HCT116 (cell line): ENCODE measurements at regions not wholly inside any gene's neighbourhood (a gene's known extent, or its start where the extent isn't known, plus 50 kb on each side); places are given as distances from the start of the nearest gene placed in this dataset.

Source experiments
- ATF3 ChIP-seq: IDR thresholded peaks from 2 replicates; pipeline ENCODE4 v1.6.1; 2012
- CTCF ChIP-seq, 3 experiments: fragments of 200-600 bp in 1 of 3; sonication (generic) in 1 of 3; IDR thresholded peaks in 2 of 3; conservative IDR thresholded peaks in 1 of 3; 2 replicates each; pipeline ENCODE4 v1.5.1; 2012 to 2017; ENCODE audit warnings: low read depth in 2 of 3, low read length in 2 of 3, antibody characterized with exemption in 1 of 3, borderline replicate concordance in 1 of 3, control low read depth in 1 of 3, mild to moderate bottlenecking in 1 of 3, mixed read lengths in 1 of 3, mixed run types in 1 of 3, moderate library complexity in 1 of 3; ENCODE audit not compliant: insufficient read depth in 1 of 3
- EGR1 ChIP-seq: IDR thresholded peaks from 2 replicates; pipeline ENCODE4 v1.6.1; 2012; ENCODE audit warnings: low read depth
- ELF1 ChIP-seq: IDR thresholded peaks from 2 replicates; pipeline ENCODE4 v1.6.1; 2012; ENCODE audit warnings: low read depth, borderline replicate concordance
- EZH2 ChIP-seq: fragments of 200-600 bp; sonication (generic); IDR thresholded peaks from 2 replicates; pipeline ENCODE4 v1.6.1; 2017; ENCODE audit warnings: antibody characterized with exemption, mixed run types
- EZH2phosphoT487 ChIP-seq: fragments of 200-600 bp; IDR thresholded peaks from 2 replicates; pipeline ENCODE4 v1.6.1; 2018; ENCODE audit warnings: antibody characterized with exemption, borderline replicate concordance
- JUND ChIP-seq: IDR thresholded peaks from 2 replicates; pipeline ENCODE4 v1.6.1; 2012
- MAX ChIP-seq: IDR thresholded peaks from 2 replicates; pipeline ENCODE4 v1.6.1; 2012
- POLR2A ChIP-seq: IDR thresholded peaks from 2 replicates; pipeline ENCODE4 v1.7.0; 2011; ENCODE audit warnings: borderline replicate concordance; ENCODE audit not compliant: insufficient read depth, insufficient read length; ENCODE audit errors: extremely low read depth
- POLR2AphosphoS5 ChIP-seq: IDR thresholded peaks from 2 replicates; pipeline ENCODE4 v1.6.1; 2011; ENCODE audit warnings: mild to moderate bottlenecking, low read depth, low read length, moderate library complexity
- REST ChIP-seq: IDR thresholded peaks from 2 replicates; pipeline ENCODE4 v1.6.1; 2012; ENCODE audit warnings: low read depth
- SP1 ChIP-seq: IDR thresholded peaks from 2 replicates; pipeline ENCODE4 v1.6.1; 2012; ENCODE audit warnings: low read depth
- TCF7L2 ChIP-seq: IDR thresholded peaks from 2 replicates; pipeline ENCODE4 v1.7.0; 2011; ENCODE audit warnings: borderline replicate concordance, inconsistent platforms; ENCODE audit not compliant: insufficient read depth, insufficient read length; ENCODE audit errors: extremely low read depth

GRCh38 chr2:161488131-161488699 lies 72.1 kb downstream of the TBR1 start:
- TF ChIP-seq POLR2AphosphoS5 (no peak), CTCF (IDR thresholded peaks at IDR 0.05 in 2 of 3, conservative IDR thresholded peaks at IDR 0.05 in 1 of 3; ENCODE audit: borderline replicate concordance in 1 of 3, insufficient read depth in 1 of 3, low read depth in 2 of 3, low read length in 2 of 3) (no peak), ELF1 (no peak), POLR2A (no peak), TCF7L2 (no peak), EZH2 (no peak), ATF3 (no peak), MAX (no peak), JUND (no peak), SP1 (no peak), REST (no peak), EGR1 (no peak), EZH2phosphoT487 (no peak)
